ENCODE measurements at regions not wholly inside any gene's neighbourhood (a gene's known extent, or its start where the extent isn't known, plus 50 kb on each side); places are given as distances from the start of the nearest gene placed in this dataset.

DNA sequence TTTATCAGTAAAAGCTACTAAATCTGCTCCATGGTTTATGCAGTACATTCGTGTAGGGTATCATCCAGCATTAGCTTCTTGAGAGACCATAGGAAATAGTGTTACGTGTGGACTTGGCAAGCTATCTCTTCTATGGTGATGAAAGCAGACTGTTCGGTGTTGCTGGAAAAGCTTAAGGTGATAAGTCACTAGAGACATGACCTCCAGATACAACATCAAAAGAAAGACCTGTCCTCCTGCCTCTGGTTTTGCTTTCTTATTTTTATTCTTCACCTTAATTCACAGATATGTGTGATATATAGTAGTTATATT, 53.5 kb upstream of the S1PR1 start:
- TF ChIP-seq, protein P1, sequence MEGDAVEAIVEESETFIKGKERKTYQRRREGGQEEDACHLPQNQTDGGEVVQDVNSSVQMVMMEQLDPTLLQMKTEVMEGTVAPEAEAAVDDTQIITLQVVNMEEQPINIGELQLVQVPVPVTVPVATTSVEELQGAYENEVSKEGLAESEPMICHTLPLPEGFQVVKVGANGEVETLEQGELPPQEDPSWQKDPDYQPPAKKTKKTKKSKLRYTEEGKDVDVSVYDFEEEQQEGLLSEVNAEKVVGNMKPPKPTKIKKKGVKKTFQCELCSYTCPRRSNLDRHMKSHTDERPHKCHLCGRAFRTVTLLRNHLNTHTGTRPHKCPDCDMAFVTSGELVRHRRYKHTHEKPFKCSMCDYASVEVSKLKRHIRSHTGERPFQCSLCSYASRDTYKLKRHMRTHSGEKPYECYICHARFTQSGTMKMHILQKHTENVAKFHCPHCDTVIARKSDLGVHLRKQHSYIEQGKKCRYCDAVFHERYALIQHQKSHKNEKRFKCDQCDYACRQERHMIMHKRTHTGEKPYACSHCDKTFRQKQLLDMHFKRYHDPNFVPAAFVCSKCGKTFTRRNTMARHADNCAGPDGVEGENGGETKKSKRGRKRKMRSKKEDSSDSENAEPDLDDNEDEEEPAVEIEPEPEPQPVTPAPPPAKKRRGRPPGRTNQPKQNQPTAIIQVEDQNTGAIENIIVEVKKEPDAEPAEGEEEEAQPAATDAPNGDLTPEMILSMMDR (conservative IDR thresholded peaks at IDR 0.05), result no peak
- TF ChIP-seq EZH2 (IDR thresholded peaks at IDR 0.05; ENCODE audit: low read depth), result no peak
